NCI-H1417 (cell line): ENCODE measurements at regions not wholly inside any gene's neighbourhood (a gene's known extent, or its start where the extent isn't known, plus 50 kb on each side); places are given as distances from the start of the nearest gene placed in this dataset.
A peak's percentile ranks its signal among the peaks of the same experiment; 100 is the strongest.

Experiments
- DNase-seq, 3 experiments: peaks; one replicate each; lab custom pipeline; 2025; lab: John Stamatoyannopoulos, UW

DNA sequence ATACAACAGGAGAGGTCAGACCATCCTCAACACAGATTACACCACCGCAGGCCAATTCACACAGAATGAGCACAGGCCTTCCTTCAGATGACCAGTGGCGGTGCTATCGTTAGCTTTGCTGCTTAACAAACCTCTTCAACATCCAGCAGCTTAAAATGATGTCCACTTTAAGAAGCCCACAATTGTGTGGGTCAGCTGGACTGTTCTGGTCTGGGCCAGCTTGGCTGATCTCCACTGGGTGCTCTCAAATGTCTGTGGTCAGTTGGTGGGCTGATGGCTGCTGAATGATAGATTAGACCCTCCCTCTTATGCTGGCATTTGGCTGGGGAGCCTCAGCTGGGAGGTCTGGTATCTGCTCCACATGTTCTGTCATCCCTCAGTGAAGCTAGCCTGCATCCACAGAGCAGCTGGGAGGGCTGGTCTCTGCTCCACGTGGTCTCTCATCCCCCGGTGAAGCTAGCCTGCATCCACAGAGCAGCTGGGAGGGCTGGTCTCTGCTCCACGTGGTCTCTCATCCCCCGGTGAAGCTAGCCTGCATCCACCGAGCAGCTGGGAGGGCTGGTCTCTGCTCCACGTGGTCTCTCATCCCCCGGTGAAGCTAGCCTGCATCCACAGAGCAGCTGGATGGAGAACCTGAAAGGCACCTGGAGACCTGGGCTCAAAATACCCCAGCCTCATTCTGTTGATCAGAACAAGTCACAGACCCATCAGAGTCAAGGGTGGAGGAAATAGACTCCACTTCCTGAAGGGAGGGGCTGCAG is 203.6 kb upstream of the DIO3 start:
- DNase-seq: no peak

- DNase-seq: no peak
These were observed 202.8 kb upstream of the DIO3 start for GRCh38 chr14:101358320-101359125.

DNA sequence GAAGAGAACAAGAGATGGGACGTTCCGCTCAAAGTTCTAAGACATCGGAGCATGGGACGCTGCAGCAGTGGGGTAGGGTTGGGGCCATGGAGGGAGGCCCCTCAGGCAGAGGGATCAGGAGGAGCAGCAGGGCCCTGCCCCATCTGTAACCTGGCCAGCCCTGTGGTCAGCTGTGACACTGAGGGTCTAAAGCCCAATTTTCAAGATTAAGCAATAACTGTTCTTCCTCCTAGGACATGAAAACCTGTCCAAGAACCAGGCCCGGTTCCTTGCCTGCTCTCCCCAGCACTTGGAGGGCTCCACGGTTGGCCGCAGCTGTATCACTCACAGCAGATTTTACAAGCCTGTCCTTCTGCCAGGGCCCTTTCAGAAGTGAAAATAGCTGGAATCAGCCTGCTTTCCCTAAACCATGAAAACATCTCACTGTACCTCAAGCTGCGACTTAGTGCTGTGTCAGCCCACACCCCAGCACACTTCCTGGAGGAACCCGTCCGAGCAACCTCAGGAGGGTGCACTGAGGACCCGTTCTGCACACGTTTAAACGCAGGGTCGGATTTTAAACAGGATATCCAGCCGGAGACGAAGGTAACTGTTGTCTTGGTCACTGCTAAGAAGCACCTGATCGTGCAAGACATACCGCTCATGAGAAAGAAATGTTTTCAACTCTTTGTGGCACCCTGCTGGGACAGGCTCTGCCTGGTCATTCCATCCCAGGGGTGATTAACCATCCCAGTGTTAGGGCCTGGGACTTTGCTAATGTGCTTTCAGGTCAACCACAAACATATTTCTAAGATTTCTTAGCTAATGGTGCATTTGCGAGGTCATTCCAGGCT is 201.9 kb upstream of the DIO3 start:
- peak in 1 of 3 experiments; percentile 68 for DNase-seq

DNA sequence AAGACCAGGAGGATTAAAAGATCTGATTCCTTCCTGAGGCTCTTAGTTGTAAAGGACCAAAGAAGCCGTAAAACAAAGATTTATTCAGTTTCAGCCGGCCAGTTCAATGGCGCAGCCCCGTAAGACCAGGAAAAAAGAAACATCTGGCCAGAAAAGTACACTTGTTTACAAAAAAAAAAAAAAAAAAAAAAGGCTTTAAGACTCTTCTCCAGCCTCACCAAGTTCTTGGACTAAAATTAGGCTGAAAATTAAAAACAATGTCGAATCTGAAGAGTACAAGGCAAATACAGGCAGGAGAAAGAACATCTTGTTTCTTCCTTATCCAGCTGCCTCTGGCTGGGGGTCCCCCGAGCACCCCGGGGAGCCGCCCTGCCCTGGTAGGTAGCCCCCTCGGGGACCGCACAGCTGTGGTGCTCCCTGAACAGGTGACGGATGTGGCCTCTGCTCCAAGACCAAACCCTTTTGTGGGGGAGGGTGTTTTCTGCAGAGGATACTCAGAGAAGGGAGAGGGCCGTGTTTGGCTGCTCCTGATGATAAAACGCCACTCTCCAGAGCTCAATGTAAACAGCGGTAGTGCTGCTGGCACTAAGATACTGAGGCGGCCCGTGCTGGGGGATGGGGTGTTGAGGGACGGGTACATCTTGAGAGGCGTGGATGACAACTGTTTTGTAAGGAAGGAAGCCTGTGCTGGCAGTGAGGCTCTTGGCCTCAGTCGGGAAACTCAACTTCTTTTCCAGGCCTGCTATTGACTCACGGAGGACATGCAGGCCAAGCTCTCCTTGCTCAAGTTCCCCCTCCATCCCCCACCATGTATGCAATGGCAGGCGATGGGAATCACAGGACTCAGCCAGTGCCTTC is 201.0 kb upstream of the DIO3 start:
- peak; percentile 23 to 93 (median 64) for DNase-seq

- no peak for DNase-seq
These were observed 200.3 kb upstream of the DIO3 start for GRCh38 chr14:101361044-101361443.

DNA sequence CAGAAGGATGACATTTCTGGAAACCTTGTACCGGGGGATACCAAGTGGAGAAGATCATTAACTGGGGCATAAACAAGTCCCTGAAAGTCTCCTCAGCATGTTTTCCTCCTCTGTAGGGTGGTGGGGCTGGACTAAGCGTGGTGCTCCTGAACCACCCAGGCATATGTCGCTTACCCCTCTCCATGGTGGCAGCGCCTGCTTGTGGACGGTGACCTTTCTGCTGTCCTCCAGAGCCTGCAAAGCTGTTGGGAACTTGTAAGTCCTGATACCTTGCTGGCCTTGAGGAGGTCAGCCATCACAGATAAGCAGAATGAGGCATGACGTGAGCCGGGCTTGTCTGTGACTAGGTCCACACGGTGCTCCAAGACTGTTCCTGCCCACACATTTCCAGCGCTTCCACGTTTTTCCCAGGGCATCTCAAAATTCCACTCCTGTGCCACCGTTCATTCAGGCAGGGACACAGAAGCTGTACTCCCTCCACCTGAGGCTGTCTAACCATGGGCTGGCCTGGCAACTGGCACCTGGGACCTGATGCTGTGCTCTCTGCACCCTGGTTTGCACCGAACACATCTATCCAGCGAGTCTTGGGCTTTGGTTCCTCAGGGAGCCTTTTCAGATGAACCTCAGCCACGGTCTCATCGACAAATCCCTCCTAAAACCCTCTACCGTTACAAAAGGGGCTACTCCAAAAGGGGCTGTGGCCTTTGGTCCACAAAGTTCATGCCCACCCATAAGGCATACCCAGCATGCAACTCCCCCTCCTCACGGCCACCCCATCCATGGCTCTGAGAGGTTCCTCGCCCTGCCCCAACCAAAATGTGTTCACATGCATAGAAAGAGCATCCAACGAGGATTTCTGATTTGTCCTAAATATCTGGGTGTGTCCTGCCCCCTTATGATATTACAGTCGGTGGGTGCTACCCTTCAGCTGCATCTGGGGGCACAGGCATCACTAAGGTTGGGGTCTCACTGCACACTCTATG is 199.6 kb upstream of the DIO3 start:
- DNase-seq: no peak

- DNase-seq: no peak
These were observed 198.6 kb upstream of the DIO3 start for GRCh38 chr14:101362529-101363260.

- no peak for DNase-seq
These were observed 198.1 kb upstream of the DIO3 start for GRCh38 chr14:101363261-101363555.

- DNase-seq: no peak
These were observed 197.4 kb upstream of the DIO3 start for GRCh38 chr14:101363880-101364391.

GRCh38 chr14:101364503-101365328 is 196.6 kb upstream of the DIO3 start:
- peak in 1 of 3 experiments; percentile 69 for DNase-seq

- peak in 1 of 3 experiments; percentile 78 for DNase-seq
These were observed 195.8 kb upstream of the DIO3 start for GRCh38 chr14:101365329-101366158.

GRCh38 chr14:101367421-101368261 is 193.7 kb upstream of the DIO3 start:
- no peak for DNase-seq

DNA sequence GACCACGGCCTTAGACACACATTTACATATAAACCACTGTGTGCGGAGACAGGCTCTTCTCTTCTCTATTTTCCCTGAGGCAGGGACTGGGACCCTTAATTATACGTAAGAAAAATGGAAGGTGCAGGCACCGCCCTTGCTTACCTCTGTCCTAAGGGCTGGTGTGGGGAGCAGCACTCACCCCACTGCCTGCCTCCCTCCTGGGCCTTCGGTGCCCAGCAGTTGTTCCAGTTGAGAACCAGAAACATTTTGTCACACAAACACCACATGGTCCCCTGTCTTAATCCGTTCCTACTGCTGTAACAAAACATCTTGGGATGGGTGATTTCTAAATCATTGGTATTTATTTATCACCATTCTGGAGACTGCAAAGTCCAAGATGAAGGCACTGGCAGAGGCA is 192.7 kb upstream of the DIO3 start:
- no peak for DNase-seq

DNA sequence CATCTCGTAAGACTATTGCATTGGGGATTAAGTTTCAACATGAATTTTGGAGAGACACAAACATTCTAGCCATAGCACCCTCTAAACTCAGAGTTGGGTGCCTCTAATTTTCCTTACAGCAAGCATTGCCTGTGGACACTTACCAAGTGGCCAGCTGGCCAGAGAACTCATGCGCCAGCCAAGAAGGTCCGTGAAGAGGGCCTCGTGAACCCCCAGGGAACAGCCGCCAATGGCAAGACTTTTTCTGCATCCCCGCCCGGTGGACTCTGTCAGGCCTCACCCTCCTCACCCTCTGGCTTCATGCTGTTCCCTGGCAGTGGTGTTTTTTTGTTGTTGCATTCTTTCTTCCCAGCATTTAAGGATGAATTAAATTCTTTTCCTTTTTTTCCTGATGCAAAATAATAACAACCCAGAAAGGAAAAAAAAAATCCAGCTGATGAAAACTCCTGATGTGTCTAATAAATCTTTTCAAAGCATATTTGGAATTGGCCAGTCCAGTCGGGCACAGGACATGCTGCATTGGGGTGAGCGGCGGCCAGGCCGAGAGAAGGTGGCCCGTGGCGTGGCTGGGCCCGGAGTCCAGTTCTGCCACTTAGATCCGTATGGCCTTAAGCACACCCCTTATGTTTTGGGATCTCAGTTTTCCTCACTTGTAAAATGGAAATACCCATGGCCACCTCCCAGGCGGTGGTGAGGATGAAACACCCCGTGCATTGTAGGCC is 191.9 kb upstream of the DIO3 start:
- DNase-seq: no peak

DNA sequence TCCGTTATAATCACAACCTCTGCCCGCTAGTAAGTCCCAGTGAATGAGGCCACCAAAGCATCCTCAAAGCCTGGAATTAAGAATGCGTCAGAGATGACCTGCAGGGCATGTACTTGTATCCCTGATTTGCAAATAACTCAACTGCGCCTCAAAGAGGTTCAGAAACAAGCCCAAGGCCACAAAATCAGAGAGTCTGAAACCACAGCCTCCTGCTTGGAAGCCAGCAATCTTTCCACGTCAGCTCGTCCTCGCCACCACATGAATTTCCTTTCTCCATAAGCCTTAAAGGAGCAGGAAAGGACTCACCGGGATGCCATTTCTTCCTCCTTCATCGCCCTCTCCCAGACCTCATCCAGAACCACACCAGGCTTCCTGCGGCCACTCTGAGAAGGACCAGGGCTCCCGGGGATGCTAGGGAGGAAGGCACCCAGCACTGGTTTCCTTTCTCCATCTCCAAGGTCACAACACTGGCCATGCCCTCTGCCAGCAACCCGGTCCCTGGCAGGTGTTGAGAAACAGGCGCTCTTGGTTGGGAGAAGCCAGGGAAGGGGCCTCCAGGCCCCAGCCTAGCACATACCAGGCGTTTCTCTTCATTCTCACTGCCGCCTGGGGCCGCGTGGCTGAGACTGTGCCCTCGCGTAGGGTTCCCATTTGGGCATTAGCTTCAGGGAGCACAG is 191.2 kb upstream of the DIO3 start:
- DNase-seq: no peak
